ENCODE measurements at regions not wholly inside any gene's neighbourhood (a gene's known extent, or its start where the extent isn't known, plus 50 kb on each side); places are given as distances from the start of the nearest gene placed in this dataset.

DNA sequence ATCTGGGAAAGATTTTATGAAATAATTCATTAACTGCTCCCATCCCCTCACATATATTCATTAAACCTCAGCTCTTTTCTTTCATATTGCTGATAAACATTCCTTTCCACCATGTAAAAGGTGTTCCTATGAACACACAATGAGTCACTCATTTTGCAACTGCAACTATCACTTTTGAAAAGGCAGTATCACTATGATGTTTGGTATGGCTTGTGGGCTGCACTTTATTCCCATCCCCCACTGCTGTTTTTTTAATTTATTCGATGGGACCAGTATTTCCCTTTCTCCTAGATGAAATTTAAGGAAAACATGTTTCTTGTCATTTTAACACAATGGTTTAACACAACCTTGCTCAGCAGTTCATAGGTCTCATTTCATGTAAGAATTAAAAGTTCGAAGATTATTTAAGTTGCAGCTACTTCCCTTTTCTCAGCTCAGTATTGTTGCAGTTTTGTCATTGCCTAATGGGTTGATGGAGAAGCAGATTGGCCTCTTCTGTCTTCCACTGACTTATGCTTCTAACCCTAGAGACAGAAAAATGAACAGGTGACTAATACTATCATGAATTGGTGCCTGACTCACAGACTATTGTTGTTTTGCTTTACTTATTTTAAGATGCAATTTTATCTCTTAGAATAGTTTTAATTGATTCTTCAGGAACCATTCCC lies 280.3 kb downstream of the ZPLD1 start:
- TF ChIP-seq CTCF (IDR thresholded peaks at IDR 0.05) (no peak), POLR2A (IDR thresholded peaks at IDR 0.05) (no peak)
